Gastroesophageal sphincter (tissue), 4 donors: ENCODE measurements at regions not wholly inside any gene's neighbourhood (a gene's known extent, or its start where the extent isn't known, plus 50 kb on each side); places are given as distances from the start of the nearest gene placed in this dataset.

Experiments
- ATAC-seq: fragments of 150-250 bp; one replicate; pipeline ENCODE4 v1.9.1; 2016; ENCODE audit warnings: mild to moderate bottlenecking, moderate library complexity
- H3K27ac ChIP-seq, 4 donors: fragments of 200-600 bp; sonication (generic) in 3 of 4; 1 replicate in 3 of 4; 2 replicates in 1 of 4; pipeline ENCODE4 v1.5.1; 2016 to 2019
- H3K27me3 ChIP-seq: fragments of 200-600 bp; sonication (generic); one replicate; pipeline ENCODE4 v1.5.1; 2019
- H3K36me3 ChIP-seq, 2 donors: fragments of 200-600 bp; sonication (generic); one replicate each; pipeline ENCODE4 v1.5.1; 2019; ENCODE audit warnings: control low read depth in 1 of 2
- H3K4me1 ChIP-seq, 3 donors: fragments of 200-600 bp; sonication (generic); 1 replicate in 2 of 3; 2 replicates in 1 of 3; pipeline ENCODE4 v1.5.1; 2016 to 2019; ENCODE audit warnings: control low read depth in 2 of 3
- H3K4me3 ChIP-seq, 2 donors: fragments of 200-600 bp; sonication (generic); one replicate each; pipeline ENCODE4 v1.5.1; 2019; ENCODE audit warnings: mild to moderate bottlenecking in 1 of 2, moderate library complexity in 1 of 2
- H3K9me3 ChIP-seq, 3 donors: fragments of 200-600 bp; sonication (generic); one replicate each; pipeline ENCODE4 v1.5.1; 2017 to 2019; ENCODE audit warnings: control low read depth in 2 of 3
- EP300 ChIP-seq: sonication (generic); formaldehyde crosslinking; IDR thresholded peaks from one replicate; pipeline ENCODE4 v1.6.1; 2017; ENCODE audit warnings: antibody characterized with exemption, mild to moderate bottlenecking
- POLR2A ChIP-seq, 2 donors: fragments of 450-650 bp; IDR thresholded peaks; one replicate each; pipeline ENCODE4 v1.6.1; 2017; ENCODE audit warnings: antibody characterized with exemption in 2 of 2, mild to moderate bottlenecking in 2 of 2, moderate library complexity in 1 of 2
- POLR2AphosphoS5 ChIP-seq: sonication (generic); formaldehyde crosslinking; IDR thresholded peaks from one replicate; pipeline ENCODE4 v1.6.1; 2017; ENCODE audit warnings: antibody characterized with exemption
- WGBS, 2 donors: methylation state at CpG; one replicate each; pipeline ENCODE4 v1.1.5; 2018; ENCODE audit warnings: low coverage in 1 of 2; 5-methylcytosine and 5-hydroxymethylcytosine counted together
- TF ChIP-seq, protein P1 (sequence below), 4 experiments: fragments of 200-600 bp in 2 of 4; fragments of 450-650 bp in 2 of 4; sonication (generic) in 1 of 4; IDR thresholded peaks; one replicate each; pipeline ENCODE4 v1.5.1; 2017 to 2019; ENCODE audit warnings: antibody characterized with exemption in 4 of 4, mild to moderate bottlenecking in 2 of 4, moderate library complexity in 2 of 4

DNA sequence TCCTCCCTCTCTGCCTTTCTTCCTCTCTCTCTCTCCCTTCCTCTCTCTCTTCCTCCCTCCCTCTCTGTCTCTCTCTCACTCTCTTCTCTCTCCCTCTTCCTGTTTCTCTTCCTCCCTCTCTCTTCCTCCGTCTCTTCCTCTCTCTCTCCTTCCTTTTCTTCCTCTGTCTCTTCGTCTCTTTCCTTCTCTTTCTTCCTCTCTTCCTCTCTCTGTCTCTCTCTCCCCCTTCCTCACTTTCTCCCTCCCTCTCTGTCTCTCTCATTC lies 295.3 kb downstream of the ASMT start:
- TF ChIP-seq EP300: no peak
- no peak for TF ChIP-seq POLR2A (IDR thresholded peaks at IDR 0.05)
- TF ChIP-seq, protein P1, sequence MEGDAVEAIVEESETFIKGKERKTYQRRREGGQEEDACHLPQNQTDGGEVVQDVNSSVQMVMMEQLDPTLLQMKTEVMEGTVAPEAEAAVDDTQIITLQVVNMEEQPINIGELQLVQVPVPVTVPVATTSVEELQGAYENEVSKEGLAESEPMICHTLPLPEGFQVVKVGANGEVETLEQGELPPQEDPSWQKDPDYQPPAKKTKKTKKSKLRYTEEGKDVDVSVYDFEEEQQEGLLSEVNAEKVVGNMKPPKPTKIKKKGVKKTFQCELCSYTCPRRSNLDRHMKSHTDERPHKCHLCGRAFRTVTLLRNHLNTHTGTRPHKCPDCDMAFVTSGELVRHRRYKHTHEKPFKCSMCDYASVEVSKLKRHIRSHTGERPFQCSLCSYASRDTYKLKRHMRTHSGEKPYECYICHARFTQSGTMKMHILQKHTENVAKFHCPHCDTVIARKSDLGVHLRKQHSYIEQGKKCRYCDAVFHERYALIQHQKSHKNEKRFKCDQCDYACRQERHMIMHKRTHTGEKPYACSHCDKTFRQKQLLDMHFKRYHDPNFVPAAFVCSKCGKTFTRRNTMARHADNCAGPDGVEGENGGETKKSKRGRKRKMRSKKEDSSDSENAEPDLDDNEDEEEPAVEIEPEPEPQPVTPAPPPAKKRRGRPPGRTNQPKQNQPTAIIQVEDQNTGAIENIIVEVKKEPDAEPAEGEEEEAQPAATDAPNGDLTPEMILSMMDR (IDR thresholded peaks at IDR 0.05): no peak
- no peak for TF ChIP-seq POLR2AphosphoS5
- peaks cover 0 to 22% (median 0%) of the 10 kb centered on the region in 3 donors for H3K9me3 ChIP-seq
- H3K27ac ChIP-seq: no peak overlapping the region
- H3K4me3 ChIP-seq: no peak overlapping the region
- whole genome bisulfite sequencing, 2 donors: 61 to 81% methylated on average over 2 of the region's 2 CpGs
- H3K4me1 ChIP-seq: no peaks in the 10 kb centered on the region
- ATAC-seq: no peak
- no peaks in the 10 kb centered on the region for H3K36me3 ChIP-seq
- no peaks in the 10 kb centered on the region for H3K27me3 ChIP-seq

DNA sequence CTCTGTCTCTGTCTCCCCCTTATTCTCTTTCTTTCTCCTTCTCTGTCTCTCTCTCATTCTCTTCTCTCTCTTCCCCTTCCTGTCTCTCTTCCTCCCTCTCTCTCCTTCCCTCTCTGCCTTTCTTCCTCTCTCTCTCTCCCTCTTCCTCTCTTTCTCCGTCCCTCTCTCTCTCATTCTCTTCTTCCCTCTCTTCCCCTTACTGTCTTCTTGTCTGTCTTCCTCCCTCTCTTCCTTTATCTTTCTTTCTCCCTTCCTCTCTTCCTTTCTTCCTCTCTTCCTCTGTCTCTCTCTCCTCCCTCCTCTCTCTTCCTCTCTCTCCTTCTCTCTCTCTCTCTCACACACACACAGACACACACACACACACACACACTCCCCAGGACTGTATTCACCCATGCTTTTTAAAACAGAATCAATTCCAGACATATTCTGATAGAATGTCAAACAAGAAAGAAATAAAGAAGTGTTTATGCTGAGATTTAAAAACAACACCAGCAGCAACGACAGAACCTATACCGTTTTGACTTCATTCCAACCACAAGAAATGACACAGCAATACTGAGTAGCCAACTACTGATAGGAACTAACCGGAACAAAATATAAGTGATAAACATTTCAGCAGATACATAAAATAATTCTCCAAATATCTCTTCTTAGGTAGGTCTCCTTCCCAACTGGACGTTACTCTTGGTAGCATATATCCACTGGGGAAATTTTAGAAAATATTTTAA lies 296.7 kb downstream of the ASMT start:
- 33 to 37% methylated on average over 5 of the region's 5 CpGs for WGBS, 2 donors
- H3K27ac ChIP-seq: no peak overlapping the region
- no peak for TF ChIP-seq POLR2AphosphoS5
- TF ChIP-seq, protein P1 (IDR thresholded peaks at IDR 0.05): no peak
- TF ChIP-seq POLR2A (IDR thresholded peaks at IDR 0.05): no peak
- TF ChIP-seq EP300: no peak
- no peaks in the 10 kb centered on the region for H3K4me1 ChIP-seq
- peaks cover 0 to 9% (median 0%) of the 10 kb centered on the region in 3 donors for H3K9me3 ChIP-seq
- no peaks in the 10 kb centered on the region for H3K27me3 ChIP-seq
- no peak for ATAC-seq
- H3K36me3 ChIP-seq: no peaks in the 10 kb centered on the region
- H3K4me3 ChIP-seq: no peak overlapping the region

DNA sequence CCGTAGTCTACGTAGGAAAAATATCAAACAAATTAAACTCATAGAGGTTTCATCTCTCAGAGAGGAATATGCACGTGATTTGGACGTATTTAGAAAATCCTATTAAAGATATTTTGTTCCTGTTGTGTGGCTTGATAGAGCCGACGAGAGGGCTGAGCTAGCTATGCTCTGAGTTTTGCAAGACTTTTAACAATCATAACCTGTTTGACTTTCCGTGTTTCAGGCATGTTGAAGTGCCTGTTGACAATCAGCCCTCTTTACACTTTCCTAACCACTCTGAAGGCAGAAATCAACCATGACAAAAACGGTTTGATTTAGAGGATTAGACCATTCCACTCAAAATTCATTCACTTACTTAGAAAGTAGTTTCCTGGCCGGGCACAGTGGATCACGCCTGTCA lies 297.3 kb downstream of the ASMT start:
- no peak overlapping the region for H3K4me3 ChIP-seq
- ATAC-seq: no peak
- no peaks in the 10 kb centered on the region for H3K36me3 ChIP-seq
- peaks cover 0 to 3% (median 0%) of the 10 kb centered on the region in 3 donors for H3K9me3 ChIP-seq
- WGBS, 2 donors: 77 to 83% methylated on average over 7 to 9 of the region's 10 CpGs
- H3K4me1 ChIP-seq: no peaks in the 10 kb centered on the region
- TF ChIP-seq, protein P1 (IDR thresholded peaks at IDR 0.05): no peak
- TF ChIP-seq EP300: no peak
- no peak for TF ChIP-seq POLR2A (IDR thresholded peaks at IDR 0.05)
- TF ChIP-seq POLR2AphosphoS5: no peak
- H3K27me3 ChIP-seq: no peaks in the 10 kb centered on the region
- H3K27ac ChIP-seq: no peak overlapping the region

DNA sequence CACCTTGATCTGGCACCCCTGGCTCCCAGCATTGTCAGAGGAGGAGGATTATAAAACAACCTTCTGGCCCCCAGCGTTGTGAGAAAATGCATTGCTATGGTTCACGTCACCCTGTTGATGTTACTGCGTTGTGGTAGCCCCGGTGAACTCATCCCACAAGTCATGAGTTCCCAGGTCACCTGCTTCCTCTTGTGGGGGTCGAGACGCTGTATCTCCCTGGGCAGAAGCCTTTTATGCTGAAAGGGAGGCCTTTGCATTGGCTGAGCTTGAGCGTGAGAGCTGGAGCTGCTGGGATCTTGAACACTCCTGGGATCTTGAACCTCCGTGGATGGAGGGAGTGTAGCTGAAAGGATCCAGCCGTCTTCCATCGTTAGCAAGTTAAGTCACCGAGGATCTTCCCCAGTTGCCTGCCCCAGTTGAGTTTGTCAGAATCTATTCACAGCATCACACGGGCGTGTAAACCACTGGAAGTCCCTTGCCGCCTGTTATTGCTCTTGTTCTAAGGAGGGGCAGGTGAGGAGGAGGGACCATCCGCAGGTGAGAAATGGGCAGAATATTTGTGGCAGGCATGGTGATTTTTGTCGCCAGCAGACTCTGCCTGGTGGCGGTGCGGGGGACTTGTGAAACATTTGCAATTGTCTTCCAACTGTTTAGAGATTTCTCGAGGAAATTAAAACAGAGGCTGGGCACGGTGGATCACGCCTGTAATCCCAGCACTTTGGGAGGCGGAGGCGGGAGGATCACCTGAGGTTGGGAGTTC lies 299.9 kb downstream of the ASMT start:
- TF ChIP-seq EP300: no peak
- TF ChIP-seq POLR2AphosphoS5: no peak
- TF ChIP-seq, protein P1 (IDR thresholded peaks at IDR 0.05): no peak
- no peak for TF ChIP-seq POLR2A (IDR thresholded peaks at IDR 0.05)
- no peak overlapping the region for H3K4me3 ChIP-seq
- no peak overlapping the region for H3K27ac ChIP-seq
- no peaks in the 10 kb centered on the region for H3K9me3 ChIP-seq
- H3K36me3 ChIP-seq: no peaks in the 10 kb centered on the region
- WGBS, 2 donors: 72 to 73% methylated on average over 10 to 17 of the region's 23 CpGs
- no peaks in the 10 kb centered on the region for H3K4me1 ChIP-seq
- no peak for ATAC-seq
- no peaks in the 10 kb centered on the region for H3K27me3 ChIP-seq

DNA sequence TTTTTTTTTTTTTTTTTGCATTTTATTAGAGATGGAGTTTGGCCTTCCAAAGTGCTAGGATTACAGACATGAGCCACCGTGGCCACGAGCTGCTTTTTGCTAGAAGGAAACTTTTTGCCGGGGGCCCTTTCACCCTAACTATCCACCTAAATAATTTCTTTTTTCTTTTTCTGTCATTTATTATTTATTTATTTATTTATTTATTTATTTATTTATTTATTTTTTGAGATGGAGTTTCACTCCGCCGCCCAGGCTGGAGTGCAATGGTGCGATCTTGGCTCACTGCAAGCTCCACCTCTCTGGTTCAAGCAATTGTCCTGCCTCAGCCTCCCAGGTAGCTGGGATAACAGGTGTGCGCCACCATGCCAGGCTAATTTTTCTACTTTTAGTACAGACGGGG lies 303.9 kb downstream of the ASMT start:
- no peak for ATAC-seq
- TF ChIP-seq POLR2A (IDR thresholded peaks at IDR 0.05): no peak
- TF ChIP-seq, protein P1 (IDR thresholded peaks at IDR 0.05): no peak
- TF ChIP-seq EP300: no peak
- TF ChIP-seq POLR2AphosphoS5: no peak
- Histone ChIP-seq H3K4me3 (no peak overlapping the region), H3K4me1 (no peaks in the 10 kb centered on the region), H3K27ac (no peak overlapping the region), H3K9me3 (no peaks in the 10 kb centered on the region), H3K27me3 (peaks cover under 1% of the 10 kb centered on the region), H3K36me3 (no peaks in the 10 kb centered on the region)
- WGBS, 2 donors: 93 to 100% methylated on average over 3 to 6 of the region's 8 CpGs
